GF-D8 (cell line): ENCODE measurements at regions not wholly inside any gene's neighbourhood (a gene's known extent, or its start where the extent isn't known, plus 50 kb on each side); places are given as distances from the start of the nearest gene placed in this dataset.
"Not testable (repeated sequence)": the region's sequence is repeated elsewhere in the genome, so short reads cannot be mapped to it uniquely, and the experiment has no call there.

Experiments used
- DNase-seq: peaks from one replicate; lab custom pipeline; 2025; lab: John Stamatoyannopoulos, UW

- no peak for DNase-seq
Measured at GRCh38 chr10:32217216-32217615, 129.7 kb downstream of the EPC1 start.

- DNase-seq, result not testable (repeated sequence)
Measured at GRCh38 chr10:32213838-32214237, 133.1 kb downstream of the EPC1 start.

DNA sequence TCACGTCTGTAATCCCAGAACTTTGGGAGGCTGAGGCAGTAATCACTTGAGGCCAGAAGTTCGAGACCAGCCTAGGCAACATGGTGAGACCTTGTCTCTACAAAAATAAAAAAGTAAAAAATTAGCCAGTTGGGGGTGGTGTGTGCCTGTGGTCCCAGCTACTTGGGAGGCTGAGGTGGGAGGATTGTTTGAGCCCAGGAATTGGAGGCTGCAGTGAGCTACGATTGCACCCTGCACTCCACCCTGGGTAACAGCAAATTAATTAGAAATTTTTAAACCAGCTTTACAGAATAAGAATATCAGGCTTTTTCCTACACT, 136.0 kb downstream of the EPC1 start:
- DNase-seq, result no peak

DNA sequence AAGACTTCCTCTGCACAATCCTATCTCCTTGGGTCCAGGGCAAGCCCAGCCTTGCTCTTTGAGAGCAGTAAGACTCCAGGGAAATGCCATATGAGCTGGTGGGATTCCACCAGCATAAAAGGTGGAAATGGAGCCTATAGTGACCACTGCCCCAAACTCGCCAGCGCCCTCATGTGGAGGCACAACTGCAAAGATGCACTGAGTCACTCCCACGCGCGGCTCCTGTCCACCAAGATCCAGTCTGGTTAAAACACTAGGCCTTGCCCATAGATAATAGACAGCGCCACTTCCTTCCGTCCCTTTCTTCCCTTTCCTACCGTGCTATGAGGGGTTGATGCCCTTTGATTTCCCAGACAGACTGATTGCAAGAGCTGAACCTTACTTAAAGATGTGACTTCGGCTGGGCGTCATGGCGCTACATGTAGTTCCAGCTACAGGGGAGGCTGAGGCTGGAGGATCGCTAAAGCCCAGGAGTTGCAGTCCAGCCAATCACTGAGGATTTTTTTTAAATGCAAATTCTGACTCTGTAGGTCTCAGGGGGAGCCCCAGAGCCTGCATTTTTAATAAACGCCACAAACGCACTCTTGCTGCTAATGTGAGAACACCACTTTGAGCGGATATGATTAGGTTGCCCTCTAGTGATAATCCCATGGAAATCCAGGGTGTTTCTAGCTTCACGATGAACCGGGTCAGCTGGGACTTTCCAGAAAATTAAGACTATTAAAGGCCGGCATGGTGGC, 136.5 kb downstream of the EPC1 start:
- DNase-seq, result no peak

GRCh38 chr10:32208005-32208404, 139.0 kb downstream of the EPC1 start:
- DNase-seq, result not testable (repeated sequence)

DNA sequence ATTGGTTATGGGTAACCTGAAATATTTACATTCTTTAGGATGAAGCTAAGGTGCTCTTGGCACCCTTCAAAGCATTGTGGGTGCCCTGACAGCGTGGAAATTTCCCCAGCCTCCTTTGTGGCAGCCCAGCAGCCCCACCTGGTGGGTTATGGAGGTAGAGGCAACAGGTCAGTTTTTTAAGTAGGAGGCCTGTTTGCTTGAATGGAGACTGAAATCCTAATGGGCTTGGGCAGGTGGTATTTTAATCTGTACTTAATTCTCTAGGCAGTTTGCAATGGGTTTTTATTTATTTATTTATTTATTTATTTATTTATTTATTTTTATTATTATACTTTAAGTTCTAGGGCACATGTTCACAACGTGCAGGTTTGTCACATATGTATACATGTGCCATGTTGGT, 139.4 kb downstream of the EPC1 start:
- peak; percentile 1 for DNase-seq

DNA sequence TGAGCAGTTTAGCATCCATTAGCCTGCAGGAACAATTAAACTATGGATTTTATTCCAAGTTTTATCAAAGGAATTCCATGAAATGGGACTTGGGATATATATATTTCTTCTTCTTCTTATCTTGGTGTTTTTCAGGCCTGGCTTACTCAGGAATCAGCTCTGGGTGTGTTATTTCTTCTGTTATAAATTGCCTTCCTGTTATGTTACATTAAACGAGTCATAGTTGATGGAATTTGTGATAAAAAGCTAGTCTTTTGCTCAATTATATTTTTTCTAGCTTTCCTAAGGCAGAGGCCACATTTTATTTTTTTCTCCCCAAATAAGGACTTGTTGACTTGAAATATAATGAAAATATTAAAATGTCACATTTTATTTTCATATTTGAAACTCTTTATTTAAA, 141.3 kb downstream of the EPC1 start:
- DNase-seq, result no peak

- no peak for DNase-seq
Measured at GRCh38 chr10:32204606-32205005, 142.4 kb downstream of the EPC1 start.

- no peak for DNase-seq
Measured at GRCh38 chr10:32199714-32200394, 143.6 kb upstream of the KIF5B start.

- no peak for DNase-seq
Measured at GRCh38 chr10:32197423-32197822, 141.2 kb upstream of the KIF5B start.

- no peak for DNase-seq
Measured at GRCh38 chr10:32190890-32191491, 134.8 kb upstream of the KIF5B start.

DNA sequence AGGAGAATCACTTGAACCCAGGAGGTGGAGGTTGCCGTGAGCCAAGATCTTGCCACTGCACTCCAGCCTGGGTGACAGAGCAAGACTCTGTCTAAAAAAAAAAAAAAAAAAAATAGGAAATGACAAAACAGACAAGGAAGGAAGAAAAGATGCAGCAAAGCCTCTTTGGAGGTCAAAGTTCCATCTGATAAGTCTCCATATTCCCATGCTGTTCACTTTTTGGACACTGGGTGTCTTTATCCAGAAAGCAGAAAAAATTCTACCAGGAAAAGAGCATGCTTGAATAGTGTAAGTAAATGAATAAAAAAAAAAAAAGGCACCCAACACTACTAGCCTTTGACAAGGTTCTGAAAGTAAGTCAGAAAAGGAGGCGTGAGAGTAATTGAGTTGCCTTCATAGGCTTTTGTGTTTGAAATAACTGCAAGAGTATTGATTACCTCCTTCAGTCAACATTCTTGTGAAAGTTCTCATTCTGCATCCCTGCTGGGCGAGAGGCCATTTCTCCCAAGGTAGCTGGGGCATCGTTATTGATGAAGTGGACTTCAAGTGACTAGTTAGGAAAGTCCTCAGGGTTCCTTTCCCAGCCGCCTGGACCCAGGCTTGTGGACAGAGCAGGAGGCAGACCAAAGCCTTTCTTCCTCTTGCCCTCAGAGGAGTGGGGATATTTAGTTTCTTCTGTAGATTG, 133.3 kb upstream of the KIF5B start:
- peak; percentile 47 for DNase-seq

- not testable (repeated sequence) for DNase-seq
Measured at GRCh38 chr10:32188601-32189000, 132.4 kb upstream of the KIF5B start.

DNA sequence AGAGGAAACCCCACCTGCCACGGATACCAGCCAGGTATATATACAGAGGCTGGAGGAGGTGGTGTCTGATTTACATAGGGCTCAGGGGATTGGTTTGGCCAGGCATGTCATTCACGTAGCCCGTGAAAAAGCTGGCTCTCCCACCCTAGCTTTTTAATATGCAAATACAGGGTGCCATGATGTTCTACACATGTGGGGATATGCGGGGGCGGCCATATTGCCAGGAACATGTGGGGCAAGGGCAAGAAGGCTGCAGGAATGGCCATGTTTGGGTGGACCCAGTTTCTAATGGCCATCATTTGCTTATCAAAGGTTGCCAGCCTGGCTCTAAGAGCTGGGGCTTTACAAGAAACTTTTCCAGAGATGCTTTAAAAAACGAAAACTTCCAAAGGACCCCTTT, 131.5 kb upstream of the KIF5B start:
- no peak for DNase-seq

DNA sequence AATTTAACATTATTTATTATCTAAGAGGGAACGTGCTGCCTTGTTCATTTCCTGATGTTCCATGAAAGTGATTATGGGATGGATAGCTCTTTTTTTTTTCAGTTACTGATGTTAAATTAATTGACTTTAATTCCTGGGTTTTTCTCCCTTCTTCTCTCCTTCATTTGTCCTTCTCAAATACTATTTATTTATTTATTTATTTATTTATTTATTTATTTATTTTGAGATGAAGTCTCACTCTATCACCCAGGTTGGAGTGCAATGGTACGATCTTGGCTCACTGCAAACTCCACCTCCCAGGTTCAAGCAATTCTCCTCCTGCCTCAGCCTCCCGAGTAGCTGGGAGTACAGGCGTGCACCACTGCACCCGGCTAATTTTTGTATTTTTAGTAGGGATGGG, 127.4 kb upstream of the KIF5B start:
- not testable (repeated sequence) for DNase-seq

DNA sequence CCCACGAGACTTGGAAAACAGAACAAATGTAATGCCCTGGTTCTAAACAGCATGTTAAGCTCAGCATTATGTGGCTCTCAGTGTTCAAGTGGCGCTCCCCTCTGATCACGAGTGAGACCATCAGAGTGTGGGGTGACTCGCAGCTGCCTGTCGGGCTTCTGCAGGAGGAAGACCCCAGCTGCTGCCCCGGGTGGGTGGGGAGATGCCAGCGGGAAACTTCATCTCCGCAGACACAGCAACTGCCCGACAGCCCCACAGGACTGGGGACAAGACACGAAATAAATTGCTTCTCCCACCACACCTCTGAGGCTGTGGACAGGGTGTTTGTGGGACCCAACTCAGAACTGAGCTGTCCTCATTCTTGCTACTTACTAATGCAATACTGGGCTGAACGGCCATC, 126.3 kb upstream of the KIF5B start:
- DNase-seq, result no peak

GRCh38 chr10:32180390-32181280, 124.4 kb upstream of the KIF5B start:
- no peak for DNase-seq

- no peak for DNase-seq
Measured at GRCh38 chr10:32179836-32180235, 123.6 kb upstream of the KIF5B start.

DNA sequence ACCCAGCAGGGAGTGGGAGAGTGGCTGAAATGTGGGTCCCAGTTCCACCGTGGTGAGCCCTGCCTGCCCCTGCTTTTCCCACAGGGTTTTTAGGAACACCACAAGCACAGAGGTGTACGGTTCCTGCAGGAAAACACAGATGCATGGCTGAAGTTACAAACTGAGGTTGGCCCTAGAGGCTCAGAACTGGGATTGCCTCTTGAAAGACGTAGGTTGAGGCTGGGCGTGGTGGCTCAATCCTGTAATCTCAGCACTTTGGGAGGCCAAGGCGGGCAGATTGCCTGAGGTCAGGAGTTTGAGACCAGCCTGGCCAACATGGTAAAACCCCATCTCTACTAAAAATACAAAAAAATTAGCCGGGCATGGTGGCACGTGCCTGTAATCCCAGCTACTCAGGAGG, 121.4 kb upstream of the KIF5B start:
- not testable (repeated sequence) for DNase-seq

- DNase-seq, result no peak
Measured at GRCh38 chr10:32175629-32176028, 119.4 kb upstream of the KIF5B start.

DNA sequence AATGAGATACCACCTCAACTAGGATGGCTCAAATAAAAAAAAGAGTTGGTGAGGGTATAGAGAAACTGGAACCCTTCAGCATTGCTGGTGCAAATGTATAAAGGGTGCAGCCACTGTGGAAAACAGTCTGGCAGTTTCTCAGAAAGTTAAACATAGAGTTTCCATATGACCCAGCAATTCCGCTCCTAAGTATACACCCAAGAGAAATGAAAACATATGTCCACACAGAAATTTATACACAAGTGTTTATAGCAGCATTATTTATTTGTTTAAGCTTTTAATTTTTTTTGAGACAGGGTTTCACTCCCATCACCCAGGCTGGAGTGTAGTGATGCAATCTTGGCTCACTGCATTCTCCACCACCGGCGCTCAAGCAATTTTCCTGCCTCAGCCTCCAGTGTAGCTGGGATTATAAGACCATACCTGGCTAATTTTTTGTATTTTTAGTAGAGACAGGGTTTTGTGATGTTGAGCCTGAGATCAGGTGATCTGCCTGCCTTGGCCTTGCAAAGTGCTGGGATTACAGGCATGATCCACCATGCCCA, 118.2 kb upstream of the KIF5B start:
- DNase-seq, result no peak

DNA sequence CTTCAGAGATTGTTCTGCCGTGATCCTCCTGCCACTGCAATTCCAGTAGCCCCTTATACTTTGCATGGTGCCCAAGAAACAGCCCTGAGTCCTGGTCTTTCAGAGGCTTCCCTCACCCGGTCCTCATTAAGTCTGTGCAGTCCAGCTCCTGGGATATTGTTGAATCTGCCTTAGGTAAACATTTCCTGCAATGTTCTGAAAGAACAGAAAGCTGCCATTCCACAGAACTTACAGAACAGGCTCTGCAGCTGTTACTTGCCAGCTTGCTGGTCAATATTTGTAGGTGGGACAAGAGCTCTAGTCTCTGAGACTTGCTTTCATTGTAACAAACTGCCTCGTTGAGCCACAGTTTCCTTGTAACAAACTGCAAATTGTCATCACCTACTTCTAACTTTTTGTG, 115.0 kb upstream of the KIF5B start:
- DNase-seq, result no peak
